HCT116 (cell line): ENCODE measurements at regions not wholly inside any gene's neighbourhood (a gene's known extent, or its start where the extent isn't known, plus 50 kb on each side); places are given as distances from the start of the nearest gene placed in this dataset.

Experiments used
- ATAC-seq: fragments of 200-7000 bp; cut with Tn5 transposase; 2 replicates; pipeline ENCODE4 v1.9.1; 2020; ENCODE audit warnings: mild to moderate bottlenecking, moderate library complexity
- BruUV-seq: library from RNA; stranded (reverse); fragments of 400-500 nt; replicated peaks from 2 replicates; lab custom pipeline; 2021; lab: Mats Ljungman, UMichigan
- CTCF ChIA-PET: fragments of 300-600 bp; sonication (Branson Sonifier 250); formaldehyde crosslinking; loops from one replicate; lab custom pipeline; 2021; ENCODE audit warnings: antibody characterized with exemption; lab: Charles Lee
- POLR2A ChIA-PET: fragments of 300-600, 350-600 bp; sonication (Branson Sonifier 250); formaldehyde crosslinking; loops from one replicate; lab custom pipeline; 2021; ENCODE audit warnings: antibody characterized with exemption; lab: Charles Lee
- RAD21 ChIA-PET, 2 experiments: fragments of 300-600 bp; sonication (Branson Sonifier 250); formaldehyde crosslinking; loops; one replicate each; lab custom pipeline; 2023; ENCODE audit warnings: low total read pairs in 2 of 2; ENCODE audit not compliant: uncharacterized antibody in 2 of 2, unreplicated experiment in 2 of 2, low non-redundant PET in 1 of 2; lab: Charles Lee
- DNase-seq: peaks from one replicate; pipeline ENCODE4 v3.0.0-alpha.2; 2010; ENCODE audit warnings: low read depth, low spot score
- H2AFZ ChIP-seq: fragments of 200-600 bp; shearing (Covaris generic), sonication (generic); 2 replicates; pipeline ENCODE4 v1.6.1; 2017; ENCODE audit warnings: low read depth, mixed run types, mixed read lengths, antibody characterized with exemption, low read length; ENCODE audit not compliant: poor library complexity, severe bottlenecking
- H3K27ac ChIP-seq: 2 replicates; pipeline ENCODE4 v1.5.1; 2012; ENCODE audit warnings: low read depth, low read length
- H3K27me3 ChIP-seq: fragments of 200-600 bp; sonication (generic); 2 replicates; pipeline ENCODE4 v1.6.1; 2016; ENCODE audit warnings: mixed run types, low read length, mixed read lengths; ENCODE audit not compliant: insufficient read depth
- H3K36me3 ChIP-seq, 2 experiments: fragments of 200-500 bp in 1 of 2; fragments of 200-600 bp in 1 of 2; sonication (Bioruptor generic) in 1 of 2; sonication (generic) in 1 of 2; 2 replicates each; pipeline versions ENCODE4 v1.5.1 to v1.6.1; 2014 to 2016; ENCODE audit warnings: low read length in 2 of 2, inconsistent platforms in 1 of 2, mixed read lengths in 1 of 2, mixed run types in 1 of 2; ENCODE audit not compliant: insufficient read depth in 2 of 2, control insufficient read depth in 1 of 2
- H3K4me1 ChIP-seq, 2 experiments: fragments of 200-600 bp in 1 of 2; sonication (generic) in 1 of 2; 2 replicates each; pipeline versions ENCODE4 v1.5.1 to v1.6.1; 2012 to 2017; ENCODE audit warnings: low read length in 2 of 2, inconsistent platforms in 1 of 2, mild to moderate bottlenecking in 1 of 2, mixed read lengths in 1 of 2, mixed run types in 1 of 2, moderate library complexity in 1 of 2; ENCODE audit not compliant: insufficient read depth in 2 of 2, control insufficient read depth in 1 of 2
- H3K4me2 ChIP-seq: fragments of 200-600 bp; sonication (generic); 2 replicates; pipeline ENCODE4 v1.6.1; 2017; ENCODE audit warnings: mixed run types, low read length, mixed read lengths
- H3K4me3 ChIP-seq, 2 experiments: fragments of 200-600 bp in 1 of 2; sonication (generic) in 1 of 2; replicated peaks in 1 of 2; 2 replicates each; pipeline ENCODE4 v1.5.1; 2011 to 2016; ENCODE audit warnings: low read length in 2 of 2, control low read depth in 1 of 2, low read depth in 1 of 2, mild to moderate bottlenecking in 1 of 2, mixed read lengths in 1 of 2, mixed run types in 1 of 2
- H3K79me2 ChIP-seq: fragments of 200-600 bp; sonication (generic); 2 replicates; pipeline ENCODE4 v1.6.1; 2017; ENCODE audit warnings: mild to moderate bottlenecking, mixed run types, low read length, moderate library complexity, mixed read lengths; ENCODE audit not compliant: insufficient read depth
- H3K9ac ChIP-seq: fragments of 200-600 bp; sonication (generic); 2 replicates; pipeline ENCODE4 v1.6.1; 2016; ENCODE audit warnings: low read length, mixed read lengths
- H3K9me2 ChIP-seq: fragments of 200-600 bp; sonication (generic), shearing (Covaris generic); 2 replicates; pipeline ENCODE4 v1.6.1; 2017; ENCODE audit warnings: mixed run types, mild to moderate bottlenecking, moderate library complexity; ENCODE audit not compliant: insufficient read depth
- H3K9me3 ChIP-seq, 2 experiments: fragments of 200-500 bp in 1 of 2; fragments of 200-600 bp in 1 of 2; sonication (Bioruptor generic) in 1 of 2; sonication (generic) in 1 of 2; 2 replicates each; pipeline ENCODE4 v1.6.1; 2014 to 2017; ENCODE audit warnings: low read length in 2 of 2, mixed read lengths in 2 of 2, inconsistent platforms in 1 of 2, low read depth in 1 of 2, mild to moderate bottlenecking in 1 of 2, mixed run types in 1 of 2, moderate library complexity in 1 of 2; ENCODE audit not compliant: control insufficient read depth in 1 of 2, insufficient read depth in 1 of 2
- H4K20me1 ChIP-seq: fragments of 200-600 bp; sonication (generic), shearing (Covaris generic); 2 replicates; pipeline ENCODE4 v1.6.1; 2017; ENCODE audit warnings: mixed run types, mild to moderate bottlenecking, moderate library complexity; ENCODE audit not compliant: insufficient read depth
- ATF3 ChIP-seq: IDR thresholded peaks from 2 replicates; pipeline ENCODE4 v1.6.1; 2012
- CBX3 ChIP-seq: IDR thresholded peaks from 2 replicates; pipeline ENCODE4 v1.6.1; 2012; ENCODE audit warnings: low read depth
- EGR1 ChIP-seq: IDR thresholded peaks from 2 replicates; pipeline ENCODE4 v1.6.1; 2012; ENCODE audit warnings: low read depth
- EZH2 ChIP-seq: fragments of 200-600 bp; sonication (generic); IDR thresholded peaks from 2 replicates; pipeline ENCODE4 v1.6.1; 2017; ENCODE audit warnings: antibody characterized with exemption, mixed run types
- EZH2phosphoT487 ChIP-seq: fragments of 200-600 bp; IDR thresholded peaks from 2 replicates; pipeline ENCODE4 v1.6.1; 2018; ENCODE audit warnings: antibody characterized with exemption, borderline replicate concordance
- POLR2AphosphoS5 ChIP-seq: IDR thresholded peaks from 2 replicates; pipeline ENCODE4 v1.6.1; 2011; ENCODE audit warnings: mild to moderate bottlenecking, low read depth, low read length, moderate library complexity
- SIN3A ChIP-seq: IDR thresholded peaks from 2 replicates; pipeline ENCODE4 v1.6.1; 2012; ENCODE audit warnings: low read depth
- YY1 ChIP-seq: IDR thresholded peaks from 2 replicates; pipeline ENCODE4 v1.6.1; 2011; ENCODE audit warnings: low read length, low read depth, moderate library complexity, mild to moderate bottlenecking; ENCODE audit not compliant: insufficient replicate concordance; ENCODE audit errors: extremely low read depth
- ZBTB33 ChIP-seq: IDR thresholded peaks from 2 replicates; pipeline ENCODE4 v1.6.1; 2011; ENCODE audit warnings: mild to moderate bottlenecking, low read length, moderate library complexity; ENCODE audit not compliant: insufficient replicate concordance; ENCODE audit errors: extremely low read depth
- ZFX ChIP-seq: fragments of 450-650 bp; IDR thresholded peaks from 2 replicates; pipeline ENCODE4 v1.6.1; 2017
- intact Hi-C: fragments of 100-400 bp; cut with micrococcal nuclease; formaldehyde crosslinking; loops from 2 replicates; pipeline ENCODE4 v1.10.0; 2022

GRCh38 chr5:21121213-21121612, 1133.2 kb upstream of the CDH18 start:
- Histone ChIP-seq H3K4me3 (no peak overlapping the region), H3K27ac (no peak overlapping the region), H2AFZ (no peak overlapping the region), H3K9me3 (peaks cover 3 to 15% of the 10 kb centered on the region in 2 experiments; a peak in 2 of 4 replicates), H3K27me3 (no peaks in the 10 kb centered on the region), H3K4me2 (no peak overlapping the region), H3K4me1 (no peaks in the 10 kb centered on the region), H3K9ac (no peak overlapping the region), H3K79me2 (no peaks in the 10 kb centered on the region), H3K9me2 (no peaks in the 10 kb centered on the region), H4K20me1 (no peaks in the 10 kb centered on the region), H3K36me3 (no peaks in the 10 kb centered on the region)
- POLR2A ChIA-PET: no interaction called here
- BruUV-seq: no TSS peak
- TF ChIP-seq EGR1 (no peak), CBX3 (no peak), POLR2AphosphoS5 (no peak), ZBTB33 (no peak), ATF3 (no peak), EZH2 (no peak), YY1 (no peak), ZFX (no peak), EZH2phosphoT487 (no peak), SIN3A (no peak)
- CTCF ChIA-PET: no interaction called here
- intact Hi-C loops: no loop called here
- RAD21 ChIA-PET: no interaction called here
- ATAC-seq (no peak), DNase-seq (no peak)
